ENCODE measurements at regions not wholly inside any gene's neighbourhood (a gene's known extent, or its start where the extent isn't known, plus 50 kb on each side); places are given as distances from the start of the nearest gene placed in this dataset.

- no peak for TF ChIP-seq CTCF (IDR thresholded peaks at IDR 0.05)
- no peak for TF ChIP-seq POLR2A (IDR thresholded peaks at IDR 0.05)
These were observed 435.0 kb upstream of the CNTNAP2 start for GRCh38 chr7:145681646-145682045.
